ENCODE measurements at regions not wholly inside any gene's neighbourhood (a gene's known extent, or its start where the extent isn't known, plus 50 kb on each side); places are given as distances from the start of the nearest gene placed in this dataset.

- H3K79me2 ChIP-seq (ENCODE audit: control insufficient read depth in 1 of 2, insufficient read depth in 2 of 2, low read length in 2 of 2) = no peaks in the 10 kb centered on the region
- H3K23me2 ChIP-seq (ENCODE audit: low read depth, low read length) = peaks cover 4% of the 10 kb centered on the region; the same call in 1 of the 2 replicates
- CTCF ChIA-PET (ENCODE audit: partially characterized antibody) = interaction anchor here (0.6 to 0.8 kb wide), 2 partner anchors 9 to 14 kb away, joined by 3 read pairs; no protein-coding TSS in a partner anchor
- no peak overlapping the region for H3K18ac ChIP-seq (ENCODE audit: extremely low read depth, low read length)
- no peak overlapping the region for H2BK12ac ChIP-seq (ENCODE audit: low read depth, low read length)
- no peak overlapping the region for H3K4ac ChIP-seq (replicated peaks; ENCODE audit: insufficient read length, low read depth, low read length)
- H2BK15ac ChIP-seq (ENCODE audit: low read length) = no peak overlapping the region
- peak in 1 of 2 experiments; percentile 32 for DNase-seq (ENCODE audit: low read depth in 1 of 2, low spot score in 2 of 2)
- no peak overlapping the region for H3K27ac ChIP-seq (ENCODE audit: low read depth, low read length)
- H4K5ac ChIP-seq (ENCODE audit: insufficient read length, low read depth, low read length) = no peak overlapping the region
- no peak overlapping the region for H2AFZ ChIP-seq (ENCODE audit: low read length)
- 84% methylated on average over 4 of the region's 4 CpGs; no CpG with 5 or more reads in 1 of the 2 experiments for WGBS, 2 experiments (ENCODE audit: extremely low coverage in 1 of 2, insufficient coverage in 1 of 2, insufficient read length in 1 of 2, insufficient replicate concordance in 2 of 2, low coverage in 1 of 2, low lambda C conversion rate in 2 of 2, missing lambda C conversion rate in 1 of 2)
- H3K14ac ChIP-seq (ENCODE audit: insufficient read length) = no peak overlapping the region
- no peak overlapping the region for H3K4me2 ChIP-seq (ENCODE audit: insufficient read depth in 1 of 2, low read depth in 2 of 2, low read length in 2 of 2)
- 0 out of 4 replicates have a peak, but pooled peaks cover 0 to under 1% of the 10 kb centered on the region in 2 experiments for H3K9me3 ChIP-seq (ENCODE audit: insufficient read depth in 2 of 2, low read depth in 1 of 2, low read length in 1 of 2)
- no peak overlapping the region for H3K9ac ChIP-seq (replicated peaks in 1 of 4; ENCODE audit: extremely low read depth in 1 of 4, low read depth in 3 of 4, low read length in 3 of 4)
- H2BK120ac ChIP-seq (replicated peaks; ENCODE audit: low read depth, low read length) = no peak overlapping the region
- H3K56ac ChIP-seq (replicated peaks; ENCODE audit: insufficient read length, low read depth, low read length) = no peak overlapping the region
- H3K36me3 ChIP-seq (ENCODE audit: control insufficient read depth in 2 of 4, insufficient read depth in 4 of 4, low read length in 3 of 4) = no peaks in the 10 kb centered on the region
- no peak overlapping the region for H4K8ac ChIP-seq (ENCODE audit: extremely low read depth, insufficient read depth, low read length)
- H4K91ac ChIP-seq (replicated peaks; ENCODE audit: insufficient read length, low read length) = no peak overlapping the region
- H3K4me1 ChIP-seq (replicated peaks in 1 of 4; ENCODE audit: control insufficient read depth in 3 of 4, insufficient read depth in 4 of 4, low read length in 3 of 4) = peaks cover 0 to 5% (median 2%) of the 10 kb centered on the region in 4 experiments; a peak in 2 of 7 replicates
- POLR2A ChIA-PET (ENCODE audit: partially characterized antibody) = no interaction called here
- no peak overlapping the region for H2AK5ac ChIP-seq (ENCODE audit: low read depth, low read length)
- H3K23ac ChIP-seq (ENCODE audit: insufficient read length) = no peak overlapping the region
- no peaks in the 10 kb centered on the region for H4K20me1 ChIP-seq (replicated peaks in 1 of 2; ENCODE audit: control insufficient read depth in 1 of 2, insufficient read depth in 2 of 2, low read length in 2 of 2)
- H3K27me3 ChIP-seq (replicated peaks in 1 of 4; ENCODE audit: control insufficient read depth in 3 of 4, extremely low read depth in 1 of 4, insufficient read depth in 3 of 4, low read length in 3 of 4) = no peaks in the 10 kb centered on the region
- FAIRE-seq = no peak
- no peak overlapping the region for H2BK5ac ChIP-seq (ENCODE audit: low read depth, low read length)
- no peak for TF ChIP-seq NRF1 (IDR thresholded peaks at IDR 0.05; ENCODE audit: low read depth, low read length)
- no peak for TF ChIP-seq TAF7 (optimal IDR thresholded peaks at IDR 0.05; ENCODE audit: borderline replicate concordance, low read depth, low read length)
- no peak for TF ChIP-seq KDM1A (IDR thresholded peaks at IDR 0.05; ENCODE audit: borderline replicate concordance, low read length)
- TF ChIP-seq PHF8 (conservative IDR thresholded peaks at IDR 0.05; ENCODE audit: low read depth, low read length) = no peak
- no peak overlapping the region for H3K4me3 ChIP-seq (ENCODE audit: extremely low read depth in 1 of 4, insufficient read depth in 2 of 4, low read depth in 3 of 4, low read length in 4 of 4)
- H3K79me1 ChIP-seq (ENCODE audit: low read depth, low read length) = no peaks in the 10 kb centered on the region
- H2BK20ac ChIP-seq (ENCODE audit: low read length) = no peak overlapping the region
These were observed 145.8 kb upstream of the WNT4 start for GRCh38 chr1:22288593-22289241.

All from H1 (cell line).